Memory B cell (primary cell): ENCODE measurements at regions not wholly inside any gene's neighbourhood (a gene's known extent, or its start where the extent isn't known, plus 50 kb on each side); places are given as distances from the start of the nearest gene placed in this dataset.
"Not testable (repeated sequence)": the region's sequence is repeated elsewhere in the genome, so short reads cannot be mapped to it uniquely, and the experiment has no call there.

ENCODE experiments used
- ATAC-seq: fragments of 150-1000 bp; cut with Tn5 transposase; 2 replicates; pipeline ENCODE4 v1.10.0; 2021; ENCODE audit warnings: low read depth, mild to moderate bottlenecking, moderate library complexity
- DNase-seq, 2 donors: peaks; one replicate each; pipeline ENCODE4 v3.0.0; 2022; ENCODE audit warnings: low spot score in 2 of 2
- H3K27ac Mint-ChIP-seq: one replicate; pipeline ENCODE4 v1.8.0; 2022; ENCODE audit warnings: mild to moderate bottlenecking, moderate library complexity, mixed read lengths
- H3K27me3 Mint-ChIP-seq: one replicate; pipeline ENCODE4 v1.8.0; 2022; ENCODE audit warnings: mixed read lengths
- H3K36me3 Mint-ChIP-seq: one replicate; pipeline ENCODE4 v1.8.0; 2022; ENCODE audit warnings: mild to moderate bottlenecking, mixed read lengths
- H3K4me1 Mint-ChIP-seq: one replicate; pipeline ENCODE4 v1.8.0; 2022; ENCODE audit warnings: mixed read lengths
- H3K4me3 Mint-ChIP-seq: one replicate; pipeline ENCODE4 v1.8.0; 2022; ENCODE audit warnings: mild to moderate bottlenecking, moderate library complexity, mixed read lengths
- H3K9me3 Mint-ChIP-seq: one replicate; pipeline ENCODE4 v1.8.0; 2022; ENCODE audit warnings: mixed read lengths

- ATAC-seq (no peak), DNase-seq (no peak)
- Mint-ChIP-seq H3K27me3 (no peaks in the 10 kb centered on the region), H3K27ac (no peak overlapping the region), H3K36me3 (peaks cover 3% of the 10 kb centered on the region), H3K4me3 (no peak overlapping the region), H3K9me3 (peaks cover 3% of the 10 kb centered on the region), H3K4me1 (peaks cover 6% of the 10 kb centered on the region)
Measured at GRCh38 chr3:101966226-101966625, 116.9 kb downstream of the NFKBIZ start.

GRCh38 chr3:101970212-101970611 lies 120.9 kb downstream of the NFKBIZ start:
- no peak overlapping the region for H3K27ac Mint-ChIP-seq
- H3K4me1 Mint-ChIP-seq, result peaks cover 6% of the 10 kb centered on the region

DNA sequence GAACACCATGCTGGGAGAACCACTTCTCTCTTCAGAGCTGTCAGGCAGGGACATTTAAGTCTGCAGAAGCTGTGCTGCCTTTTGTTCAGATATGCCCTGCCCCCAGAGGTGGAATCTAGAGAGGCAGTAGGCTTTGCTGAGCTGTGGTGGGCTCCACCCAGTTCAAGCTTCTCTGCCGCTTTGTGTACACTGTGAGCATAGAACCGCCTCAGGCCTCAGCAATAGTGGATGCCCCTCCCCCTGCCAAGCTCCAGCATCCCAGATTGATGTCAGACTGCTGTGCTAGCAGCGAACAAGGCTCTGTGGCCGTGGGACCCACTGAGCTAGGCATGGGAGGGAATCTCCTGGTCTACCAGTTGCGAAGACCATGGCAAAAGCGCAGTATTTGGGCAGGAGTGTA lies 121.6 kb downstream of the NFKBIZ start:
- Mint-ChIP-seq H3K36me3 (peaks cover 3% of the 10 kb centered on the region), H3K4me3 (no peak overlapping the region), H3K27ac (no peak overlapping the region), H3K9me3 (peaks cover 2% of the 10 kb centered on the region), H3K27me3 (no peaks in the 10 kb centered on the region), H3K4me1 (peaks cover 8% of the 10 kb centered on the region)
- DNase-seq (no peak), ATAC-seq (no peak)

More at GRCh38 chr3:101970212-101970611, 120.9 kb downstream of the NFKBIZ start:
- no peaks in the 10 kb centered on the region for H3K27me3 Mint-ChIP-seq
- H3K36me3 Mint-ChIP-seq, result peaks cover 3% of the 10 kb centered on the region
- H3K4me3 Mint-ChIP-seq, result no peak overlapping the region
- DNase-seq (no peak), ATAC-seq (no peak)
- peaks cover 2% of the 10 kb centered on the region for H3K9me3 Mint-ChIP-seq

GRCh38 chr3:101972430-101973162 lies 123.3 kb downstream of the NFKBIZ start:
- H3K4me1 Mint-ChIP-seq, result peaks cover 10% of the 10 kb centered on the region

GRCh38 chr3:101973163-101973505 lies 123.8 kb downstream of the NFKBIZ start:
- Mint-ChIP-seq H3K4me1 (peaks cover 12% of the 10 kb centered on the region), H3K4me3 (no peak overlapping the region), H3K27ac (no peak overlapping the region), H3K9me3 (peaks cover 2% of the 10 kb centered on the region), H3K36me3 (peaks cover 3% of the 10 kb centered on the region), H3K27me3 (no peaks in the 10 kb centered on the region)
- ATAC-seq, result no peak
- no peak for DNase-seq

More at GRCh38 chr3:101972430-101973162, 123.3 kb downstream of the NFKBIZ start:
- H3K4me3 Mint-ChIP-seq, result no peak overlapping the region
- DNase-seq (no peak), ATAC-seq (no peak)
- H3K9me3 Mint-ChIP-seq, result peaks cover 2% of the 10 kb centered on the region
- H3K36me3 Mint-ChIP-seq, result peaks cover 3% of the 10 kb centered on the region
- H3K27me3 Mint-ChIP-seq, result no peaks in the 10 kb centered on the region
- no peak overlapping the region for H3K27ac Mint-ChIP-seq

GRCh38 chr3:101975415-101975814 lies 126.1 kb downstream of the NFKBIZ start:
- not testable (repeated sequence) for H3K9me3 Mint-ChIP-seq, H3K27ac Mint-ChIP-seq, ATAC-seq, H3K27me3 Mint-ChIP-seq, H3K4me3 Mint-ChIP-seq, DNase-seq, H3K36me3 Mint-ChIP-seq
- peaks cover 15% of the 10 kb centered on the region for H3K4me1 Mint-ChIP-seq

DNA sequence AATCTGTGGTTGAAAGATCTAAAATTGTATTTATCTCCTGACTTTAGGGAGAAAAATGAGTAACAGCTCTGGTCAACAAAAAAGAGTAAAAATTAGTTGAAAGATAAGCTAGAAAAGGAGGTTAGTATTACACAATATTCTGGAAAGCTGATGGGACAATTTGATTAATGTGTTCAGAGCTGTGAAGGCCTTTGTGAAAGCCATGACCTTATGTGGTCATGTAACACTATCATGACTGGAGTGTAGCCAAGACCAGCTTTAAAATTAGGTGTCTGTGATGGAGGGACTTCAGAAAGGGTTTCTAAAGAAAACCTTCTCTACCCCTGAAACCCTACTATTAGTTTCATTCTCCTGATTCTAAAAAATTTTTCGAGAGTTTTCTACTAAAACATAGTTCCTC lies 127.2 kb downstream of the NFKBIZ start:
- DNase-seq (no peak), ATAC-seq (no peak)
- no peaks in the 10 kb centered on the region for H3K36me3 Mint-ChIP-seq
- no peaks in the 10 kb centered on the region for H3K27me3 Mint-ChIP-seq
- H3K4me1 Mint-ChIP-seq, result peaks cover 15% of the 10 kb centered on the region
- no peak overlapping the region for H3K4me3 Mint-ChIP-seq
- H3K27ac Mint-ChIP-seq, result no peak overlapping the region
- H3K9me3 Mint-ChIP-seq, result no peaks in the 10 kb centered on the region

- no peak for DNase-seq
- H3K27me3 Mint-ChIP-seq, result no peaks in the 10 kb centered on the region
- peaks cover 9% of the 10 kb centered on the region for H3K4me1 Mint-ChIP-seq
- H3K27ac Mint-ChIP-seq, result no peak overlapping the region
- no peaks in the 10 kb centered on the region for H3K9me3 Mint-ChIP-seq
- ATAC-seq, result no peak
- no peak overlapping the region for H3K4me3 Mint-ChIP-seq
- no peaks in the 10 kb centered on the region for H3K36me3 Mint-ChIP-seq
Measured at GRCh38 chr3:101978348-101978747, 129.0 kb downstream of the NFKBIZ start.

DNA sequence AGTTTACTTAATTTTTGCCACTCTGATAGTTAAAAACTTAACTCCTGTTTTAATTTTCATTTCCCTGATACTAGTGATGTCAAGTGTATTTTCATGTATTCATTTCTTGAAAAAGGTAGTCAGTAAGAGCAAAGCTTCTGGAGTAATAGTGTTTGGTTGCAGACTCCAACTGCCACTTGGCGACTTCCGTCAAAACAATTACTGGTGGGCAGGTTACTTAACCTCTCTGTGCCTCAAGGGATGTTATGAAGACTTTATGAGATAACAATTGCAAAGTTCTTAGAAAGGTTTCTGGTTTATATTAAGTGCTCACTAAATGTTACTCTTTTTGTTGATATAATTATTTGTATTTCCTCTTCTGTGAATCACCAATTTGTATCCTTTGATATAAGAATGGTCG lies 129.7 kb downstream of the NFKBIZ start:
- Mint-ChIP-seq H3K4me1 (peaks cover 9% of the 10 kb centered on the region), H3K4me3 (no peak overlapping the region), H3K27me3 (no peaks in the 10 kb centered on the region), H3K27ac (no peak overlapping the region), H3K9me3 (no peaks in the 10 kb centered on the region), H3K36me3 (no peaks in the 10 kb centered on the region)
- ATAC-seq (no peak), DNase-seq (no peak)

GRCh38 chr3:101984356-101984755 lies 135.0 kb downstream of the NFKBIZ start:
- Mint-ChIP-seq H3K36me3 (no peaks in the 10 kb centered on the region), H3K27ac (no peak overlapping the region), H3K9me3 (no peaks in the 10 kb centered on the region), H3K27me3 (no peaks in the 10 kb centered on the region), H3K4me1 (peaks cover 16% of the 10 kb centered on the region), H3K4me3 (no peak overlapping the region)
- no peak for DNase-seq
- no peak for ATAC-seq

- Mint-ChIP-seq H3K4me3 (peak overlapping the region; percentile 4), H3K36me3 (no peaks in the 10 kb centered on the region), H3K27me3 (no peaks in the 10 kb centered on the region), H3K4me1 (peaks cover 22% of the 10 kb centered on the region), H3K9me3 (no peaks in the 10 kb centered on the region), H3K27ac (no peak overlapping the region)
- peak; percentile 38 for ATAC-seq
- DNase-seq, result no peak
Measured at GRCh38 chr3:101988596-101988995, 139.3 kb downstream of the NFKBIZ start.

GRCh38 chr3:101989578-101990200 lies 140.4 kb downstream of the NFKBIZ start:
- no peaks in the 10 kb centered on the region for H3K27me3 Mint-ChIP-seq
- DNase-seq, result no peak
- no peak overlapping the region for H3K27ac Mint-ChIP-seq
- H3K4me3 Mint-ChIP-seq, result peak overlapping the region; percentile 42
- ATAC-seq, result no peak
- H3K4me1 Mint-ChIP-seq, result peaks cover 22% of the 10 kb centered on the region
- H3K9me3 Mint-ChIP-seq, result no peaks in the 10 kb centered on the region
- no peaks in the 10 kb centered on the region for H3K36me3 Mint-ChIP-seq

DNA sequence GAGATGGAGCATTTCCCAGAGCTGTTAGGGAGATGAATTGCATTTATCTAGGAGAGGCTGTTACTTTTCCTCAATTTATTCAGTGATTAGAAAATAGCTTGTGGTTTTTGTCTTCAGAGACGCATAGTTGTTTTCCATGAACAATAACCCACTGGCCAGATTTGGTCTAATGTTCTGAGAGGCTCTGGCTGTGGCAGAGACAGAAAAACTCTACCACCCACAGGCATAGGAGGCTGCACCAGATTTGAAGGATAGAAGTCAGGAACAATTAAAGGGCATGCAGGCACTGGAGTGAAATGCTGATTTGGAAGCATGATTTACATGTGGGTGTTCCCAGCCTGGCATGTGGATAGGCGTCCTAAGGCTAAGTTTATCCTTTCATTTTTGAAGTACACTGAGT lies 143.5 kb downstream of the NFKBIZ start:
- no peaks in the 10 kb centered on the region for H3K27me3 Mint-ChIP-seq

GRCh38 chr3:101994386-101994785 lies 145.1 kb downstream of the NFKBIZ start:
- Mint-ChIP-seq H3K4me3 (no peak overlapping the region), H3K4me1 (peaks cover 26% of the 10 kb centered on the region), H3K27ac (no peak overlapping the region), H3K36me3 (no peaks in the 10 kb centered on the region), H3K27me3 (no peaks in the 10 kb centered on the region), H3K9me3 (no peaks in the 10 kb centered on the region)
- no peak for ATAC-seq
- DNase-seq, result no peak

More for the DNA sequence above, 143.5 kb downstream of the NFKBIZ start:
- no peak for ATAC-seq
- H3K36me3 Mint-ChIP-seq, result no peaks in the 10 kb centered on the region
- no peak overlapping the region for H3K4me3 Mint-ChIP-seq
- H3K27ac Mint-ChIP-seq, result no peak overlapping the region
- no peaks in the 10 kb centered on the region for H3K9me3 Mint-ChIP-seq
- peaks cover 33% of the 10 kb centered on the region for H3K4me1 Mint-ChIP-seq
- DNase-seq, result no peak
